Lower leg skin (tissue), 3 donors: ENCODE measurements at regions not wholly inside any gene's neighbourhood (a gene's known extent, or its start where the extent isn't known, plus 50 kb on each side); places are given as distances from the start of the nearest gene placed in this dataset.

Experiments used
- POLR2A ChIP-seq, 2 donors: fragments of 450-650 bp; IDR thresholded peaks; one replicate each; pipeline ENCODE4 v1.6.1; 2016 to 2017; ENCODE audit warnings: antibody characterized with exemption in 2 of 2, mild to moderate bottlenecking in 1 of 2, moderate library complexity in 1 of 2
- TF ChIP-seq, protein P1 (sequence below), 3 donors: fragments of 450-650 bp; IDR thresholded peaks; one replicate each; pipeline ENCODE4 v1.5.1; 2016; ENCODE audit warnings: antibody characterized with exemption in 3 of 3, mild to moderate bottlenecking in 3 of 3, moderate library complexity in 2 of 3

DNA sequence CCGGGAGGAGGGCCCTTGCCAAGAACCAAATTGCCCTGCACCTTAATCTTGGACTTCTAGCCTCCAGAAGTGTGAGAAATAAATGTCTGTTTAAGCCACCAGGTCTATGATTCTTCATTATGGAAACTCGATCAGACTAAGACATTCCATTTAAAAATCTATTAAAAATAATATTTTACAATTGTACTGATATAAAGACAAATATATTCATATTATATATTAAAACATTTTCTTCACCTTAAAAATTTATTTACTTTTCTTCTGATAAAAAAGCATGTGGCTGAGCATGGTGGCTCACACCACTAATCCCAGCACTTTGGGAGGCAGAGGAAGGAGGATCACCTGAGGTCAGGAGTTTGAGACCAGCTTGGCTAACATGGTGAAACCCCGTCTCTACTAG is 72.4 kb upstream of the CHST15 start:
- TF ChIP-seq, protein P1, sequence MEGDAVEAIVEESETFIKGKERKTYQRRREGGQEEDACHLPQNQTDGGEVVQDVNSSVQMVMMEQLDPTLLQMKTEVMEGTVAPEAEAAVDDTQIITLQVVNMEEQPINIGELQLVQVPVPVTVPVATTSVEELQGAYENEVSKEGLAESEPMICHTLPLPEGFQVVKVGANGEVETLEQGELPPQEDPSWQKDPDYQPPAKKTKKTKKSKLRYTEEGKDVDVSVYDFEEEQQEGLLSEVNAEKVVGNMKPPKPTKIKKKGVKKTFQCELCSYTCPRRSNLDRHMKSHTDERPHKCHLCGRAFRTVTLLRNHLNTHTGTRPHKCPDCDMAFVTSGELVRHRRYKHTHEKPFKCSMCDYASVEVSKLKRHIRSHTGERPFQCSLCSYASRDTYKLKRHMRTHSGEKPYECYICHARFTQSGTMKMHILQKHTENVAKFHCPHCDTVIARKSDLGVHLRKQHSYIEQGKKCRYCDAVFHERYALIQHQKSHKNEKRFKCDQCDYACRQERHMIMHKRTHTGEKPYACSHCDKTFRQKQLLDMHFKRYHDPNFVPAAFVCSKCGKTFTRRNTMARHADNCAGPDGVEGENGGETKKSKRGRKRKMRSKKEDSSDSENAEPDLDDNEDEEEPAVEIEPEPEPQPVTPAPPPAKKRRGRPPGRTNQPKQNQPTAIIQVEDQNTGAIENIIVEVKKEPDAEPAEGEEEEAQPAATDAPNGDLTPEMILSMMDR (IDR thresholded peaks at IDR 0.05), result no peak
- no peak for TF ChIP-seq POLR2A (IDR thresholded peaks at IDR 0.05)
